ENCODE measurements at regions not wholly inside any gene's neighbourhood (a gene's known extent, or its start where the extent isn't known, plus 50 kb on each side); places are given as distances from the start of the nearest gene placed in this dataset.

DNA sequence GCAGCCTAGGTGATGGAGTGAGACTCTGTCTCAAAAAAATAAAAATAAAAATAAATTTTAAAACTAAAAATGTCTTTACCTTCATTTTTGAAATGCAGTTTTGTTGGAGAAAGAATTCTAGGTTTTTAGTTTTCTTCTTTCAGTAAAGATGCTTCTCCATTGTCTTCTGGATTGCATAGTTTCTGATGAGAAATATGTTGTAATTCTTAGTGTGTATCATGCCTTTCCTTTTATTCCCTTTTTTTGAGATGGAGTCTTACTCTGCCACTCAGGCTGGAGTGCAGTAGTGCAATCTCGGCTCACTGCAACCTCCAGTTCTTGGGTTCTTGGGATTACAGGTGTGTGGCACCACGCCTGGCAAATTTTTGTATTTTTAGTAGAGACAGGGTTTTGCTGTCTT lies 130.0 kb upstream of the FBXO11 start:
- in situ Hi-C loops (cut with HindIII; ENCODE audit: low sequenced_read_pairs): no loop called here
- no peak for TF ChIP-seq CTCF (IDR thresholded peaks at IDR 0.05; ENCODE audit: low read depth, low read length)
- DNase-seq (ENCODE audit: low read depth, low spot score): no peak
- H3K4me3 ChIP-seq (ENCODE audit: low read depth, low read length): no peak overlapping the region

DNA sequence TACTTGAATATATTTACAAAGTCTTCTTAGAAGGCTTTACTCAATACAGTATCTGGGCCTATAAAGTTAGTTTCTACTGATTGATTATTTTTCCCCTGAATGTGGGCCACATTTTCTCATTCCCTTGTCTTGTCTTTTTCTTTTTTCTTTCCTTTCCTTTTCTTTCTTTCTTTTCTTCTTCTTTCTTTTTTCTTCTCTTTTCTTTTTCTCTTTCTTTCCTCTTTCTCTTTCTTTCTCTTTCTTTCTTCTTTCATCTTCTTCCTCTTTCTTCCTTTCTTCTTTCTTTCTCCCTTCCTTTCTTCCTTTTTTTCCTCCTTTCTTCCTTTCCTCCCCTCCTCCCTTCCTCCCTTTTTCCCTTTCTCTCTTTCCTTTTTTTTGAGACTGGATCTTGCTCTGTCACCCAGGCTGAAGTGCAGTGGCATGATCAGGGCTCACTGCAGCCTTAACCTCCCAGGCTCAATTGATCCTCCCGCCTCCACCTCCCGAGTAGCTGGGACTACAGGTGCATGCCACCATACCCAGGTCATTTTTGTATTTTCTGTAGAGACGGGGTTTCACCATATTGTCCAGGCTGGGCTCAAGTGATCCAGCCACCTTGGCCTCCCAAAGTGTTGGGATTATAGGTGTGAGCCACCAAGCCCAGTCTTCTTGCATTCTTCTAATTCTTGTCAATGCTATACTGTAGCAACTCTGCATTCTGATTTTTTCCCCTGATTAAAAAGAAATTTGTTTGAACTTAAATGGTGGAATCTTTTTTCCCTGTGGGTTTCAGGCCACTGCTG lies 133.1 kb upstream of the FBXO11 start:
- no peak for DNase-seq (ENCODE audit: low read depth, low spot score)
- no peak overlapping the region for H3K4me3 ChIP-seq (ENCODE audit: low read depth, low read length)
- TF ChIP-seq CTCF (IDR thresholded peaks at IDR 0.05; ENCODE audit: low read depth, low read length): no peak
- in situ Hi-C loops (cut with HindIII; ENCODE audit: low sequenced_read_pairs): no loop called here

- no peak for DNase-seq (ENCODE audit: low read depth, low spot score)
- no peak for TF ChIP-seq CTCF (IDR thresholded peaks at IDR 0.05; ENCODE audit: low read depth, low read length)
- in situ Hi-C loops (cut with HindIII; ENCODE audit: low sequenced_read_pairs): no loop called here
- no peak overlapping the region for H3K4me3 ChIP-seq (ENCODE audit: low read depth, low read length)
These were observed 136.9 kb upstream of the FBXO11 start for GRCh38 chr2:48043131-48043700.

DNA sequence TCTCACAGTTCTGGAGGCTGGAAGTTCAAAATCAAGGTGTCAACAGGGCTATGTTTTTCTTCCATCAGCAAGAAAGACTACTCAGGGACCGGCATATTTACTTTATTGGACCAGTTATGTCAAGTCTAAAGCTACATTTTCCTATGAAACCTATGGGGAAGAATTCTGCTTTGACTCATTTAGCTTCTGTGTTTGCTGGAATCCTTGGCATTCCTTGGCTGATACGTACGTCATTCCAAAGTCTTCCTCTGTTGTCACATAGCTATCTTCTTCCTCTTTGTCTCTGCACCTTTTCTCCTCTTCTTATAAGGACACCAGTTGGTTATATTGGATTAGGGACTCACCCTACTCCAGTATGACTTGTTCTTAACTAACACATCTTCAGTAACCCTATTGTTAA lies 137.4 kb upstream of the FBXO11 start:
- no peak overlapping the region for H3K4me3 ChIP-seq (ENCODE audit: low read depth, low read length)
- DNase-seq (ENCODE audit: low read depth, low spot score): no peak
- TF ChIP-seq CTCF (IDR thresholded peaks at IDR 0.05; ENCODE audit: low read depth, low read length): no peak
- in situ Hi-C loops (cut with HindIII; ENCODE audit: low sequenced_read_pairs): no loop called here

- DNase-seq (ENCODE audit: low read depth, low spot score): no peak
- no peak for TF ChIP-seq CTCF (IDR thresholded peaks at IDR 0.05; ENCODE audit: low read depth, low read length)
- in situ Hi-C loops (cut with HindIII; ENCODE audit: low sequenced_read_pairs): no loop called here
- H3K4me3 ChIP-seq (ENCODE audit: low read depth, low read length): no peak overlapping the region
These were observed 139.3 kb upstream of the FBXO11 start for GRCh38 chr2:48045613-48046012.

DNA sequence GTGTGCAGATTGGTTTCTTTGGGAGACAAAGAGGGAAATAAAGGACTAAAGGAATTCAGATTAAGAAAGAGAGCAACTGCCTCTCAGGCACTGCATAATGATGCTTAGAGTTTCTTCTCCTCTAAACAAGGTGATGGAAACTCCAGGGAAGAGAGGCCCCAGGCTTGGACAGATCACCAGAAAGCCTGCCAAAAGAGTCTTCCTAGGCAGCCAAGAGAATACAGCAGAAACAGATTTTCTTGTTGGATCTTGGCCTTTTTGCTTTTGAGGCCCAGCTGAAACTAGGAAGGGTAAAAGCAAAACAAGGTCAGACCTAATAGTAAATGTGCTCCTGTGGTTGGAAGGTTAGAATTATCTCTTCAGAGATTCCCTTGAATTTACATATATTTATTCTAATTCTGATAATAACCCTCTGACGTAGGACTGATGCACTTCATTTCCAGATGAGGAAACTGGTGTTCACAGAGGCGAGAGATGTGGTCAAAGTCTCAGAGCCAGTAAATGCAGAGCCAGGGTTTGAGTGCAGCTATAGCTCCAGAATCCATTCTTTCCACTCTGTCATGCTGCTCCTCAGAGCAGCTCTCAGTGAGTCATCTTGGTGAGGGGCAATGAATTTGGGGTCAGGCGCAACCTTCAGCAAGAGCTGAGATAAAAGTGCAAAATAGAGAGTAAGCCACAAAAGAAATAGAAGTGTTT lies 142.3 kb upstream of the FBXO11 start:
- H3K4me3 ChIP-seq (ENCODE audit: low read depth, low read length): no peak overlapping the region
- in situ Hi-C loops (cut with HindIII; ENCODE audit: low sequenced_read_pairs): no loop called here
- no peak for TF ChIP-seq CTCF (IDR thresholded peaks at IDR 0.05; ENCODE audit: low read depth, low read length)
- no peak for DNase-seq (ENCODE audit: low read depth, low spot score)
